NCI-H345 treated with DMSO at 0.1 percent for 48 hours (cell line): ENCODE measurements at regions not wholly inside any gene's neighbourhood (a gene's known extent, or its start where the extent isn't known, plus 50 kb on each side); places are given as distances from the start of the nearest gene placed in this dataset.

Experiments used
- DNase-seq: peaks from one replicate; lab custom pipeline; 2025; ENCODE audit not compliant: unreplicated experiment; lab: John Stamatoyannopoulos, UW

DNA sequence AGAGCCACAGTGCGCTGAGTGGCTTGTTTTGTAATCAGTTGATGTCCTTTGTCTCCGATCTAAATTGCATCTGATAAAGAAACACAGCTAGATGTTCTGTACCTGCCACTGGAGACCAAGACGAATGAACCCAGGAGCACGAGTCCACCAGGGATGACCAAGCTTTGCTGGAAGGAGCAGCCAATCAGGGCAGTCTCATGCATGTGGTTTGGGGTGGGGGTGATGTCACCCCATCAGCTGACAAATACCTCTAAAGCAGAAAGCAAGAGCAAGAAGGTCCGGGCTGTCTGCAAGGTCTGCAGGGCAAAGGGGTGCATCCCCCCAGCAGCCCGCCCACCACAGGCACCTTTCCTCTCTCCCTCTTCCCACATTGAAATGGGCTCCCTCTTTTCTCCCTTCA, 653.8 kb downstream of the AJAP1 start:
- no peak for DNase-seq

GRCh38 chr1:5304702-5305101, 650.3 kb downstream of the AJAP1 start:
- no peak for DNase-seq

- no peak for DNase-seq
These were observed 644.0 kb downstream of the AJAP1 start for GRCh38 chr1:5298376-5298775.

GRCh38 chr1:5297886-5298239, 643.5 kb downstream of the AJAP1 start:
- DNase-seq: no peak

- DNase-seq: no peak
These were observed 642.9 kb downstream of the AJAP1 start for GRCh38 chr1:5297180-5297885.

- no peak for DNase-seq
These were observed 642.3 kb downstream of the AJAP1 start for GRCh38 chr1:5296557-5297179.

- DNase-seq: no peak
These were observed 641.7 kb downstream of the AJAP1 start for GRCh38 chr1:5296095-5296494.

DNA sequence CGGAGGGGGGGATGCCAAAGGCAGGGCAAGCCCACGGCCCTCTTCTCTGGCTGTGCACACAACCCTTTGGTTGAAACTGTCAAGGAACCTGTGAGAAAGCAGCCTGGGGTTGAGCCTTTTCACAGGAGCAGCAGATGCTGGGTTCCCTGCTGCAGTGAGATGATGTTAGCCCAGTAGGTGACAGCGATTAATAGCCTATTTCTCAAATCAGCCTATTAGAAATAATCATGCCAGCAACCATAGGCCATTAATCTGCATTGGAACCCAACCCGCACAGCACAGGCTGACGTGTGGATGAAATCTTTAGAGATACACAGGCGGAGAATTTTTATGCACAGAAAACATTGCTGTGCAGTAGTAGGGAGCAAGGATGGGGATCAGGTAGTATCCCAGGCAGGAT, 637.5 kb downstream of the AJAP1 start:
- DNase-seq: no peak

DNA sequence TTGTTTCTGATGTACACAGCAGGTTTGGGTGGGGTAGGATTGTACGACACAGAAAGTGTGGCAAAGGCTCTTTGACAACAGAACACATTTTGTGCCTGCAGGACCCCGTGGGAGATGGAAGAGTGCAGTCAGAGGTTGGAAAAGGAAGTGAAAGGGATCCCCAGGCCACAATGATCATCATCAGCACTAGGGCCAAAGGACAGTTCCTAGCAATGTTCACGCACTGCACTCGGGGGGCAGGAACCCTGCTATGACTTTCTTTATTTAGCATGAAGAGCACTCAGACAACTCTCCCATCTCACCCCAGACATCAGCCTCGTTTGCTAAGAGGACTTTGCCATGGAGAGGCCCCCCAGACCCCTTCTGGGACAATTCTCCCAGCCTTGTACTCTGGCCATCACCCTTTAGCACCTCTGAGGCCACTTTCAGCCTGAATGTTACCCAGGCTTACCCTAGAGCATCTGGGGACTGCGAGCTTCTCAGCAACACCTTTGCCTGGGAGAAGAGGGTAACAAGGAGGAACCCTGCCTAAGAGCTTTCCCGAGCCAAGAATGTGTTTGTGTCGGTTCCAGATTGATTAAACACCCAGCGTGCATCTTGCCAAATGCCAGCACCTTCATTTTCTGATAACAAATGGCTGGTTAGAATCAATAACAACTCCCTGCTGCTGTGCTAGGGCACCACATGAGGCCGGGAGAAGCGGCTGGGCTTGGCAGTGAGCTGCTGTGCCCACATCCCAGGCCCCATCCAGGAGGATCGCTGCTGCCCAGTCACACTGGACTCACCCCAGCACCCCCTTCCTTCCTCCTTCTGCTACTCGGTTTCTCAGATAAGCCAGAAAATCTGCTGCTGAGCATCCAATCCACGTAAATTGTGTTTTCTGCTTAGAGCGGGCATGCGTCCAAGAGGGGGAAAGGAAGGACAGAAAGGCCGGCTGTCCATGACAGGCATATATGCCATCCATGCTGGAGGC, 633.1 kb downstream of the AJAP1 start:
- DNase-seq: no peak

DNA sequence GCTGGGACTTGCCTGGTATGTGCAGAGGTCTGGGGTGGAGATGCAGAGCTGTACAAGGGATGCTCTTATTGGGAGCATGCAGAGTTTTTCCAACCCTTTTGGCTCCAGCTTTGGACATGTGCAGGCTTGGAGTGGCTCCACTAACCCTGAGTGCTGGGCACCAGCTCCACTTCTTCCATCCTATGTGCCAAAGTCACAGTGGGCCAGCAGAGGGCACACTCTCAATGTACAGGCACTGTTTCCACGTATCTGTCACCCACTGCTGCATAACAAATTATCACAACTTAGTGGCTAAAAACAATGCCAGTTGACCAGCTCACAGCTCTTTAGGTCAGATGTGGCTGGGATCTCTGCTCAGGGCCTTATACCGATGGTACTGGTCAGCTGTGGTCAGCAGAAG, 631.8 kb downstream of the AJAP1 start:
- no peak for DNase-seq

DNA sequence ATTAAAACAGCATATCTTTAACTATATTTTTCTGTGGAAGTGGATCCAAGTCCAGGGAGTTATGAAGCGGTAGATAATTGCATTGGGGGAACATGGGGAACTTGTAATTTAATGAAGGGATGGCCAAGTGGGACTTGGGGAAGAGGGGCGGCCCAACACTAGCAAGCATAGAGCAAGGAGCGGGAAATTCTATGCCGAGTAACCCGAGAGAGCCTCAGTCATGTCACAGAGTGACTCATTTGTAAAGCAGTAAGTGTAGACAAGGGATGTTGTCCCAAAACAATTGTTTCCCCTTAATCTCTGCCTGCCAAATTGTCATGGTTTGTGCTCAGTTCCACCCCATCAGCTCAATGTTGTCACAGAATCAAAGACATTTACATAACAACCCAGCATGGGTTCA, 620.1 kb downstream of the AJAP1 start:
- no peak for DNase-seq

DNA sequence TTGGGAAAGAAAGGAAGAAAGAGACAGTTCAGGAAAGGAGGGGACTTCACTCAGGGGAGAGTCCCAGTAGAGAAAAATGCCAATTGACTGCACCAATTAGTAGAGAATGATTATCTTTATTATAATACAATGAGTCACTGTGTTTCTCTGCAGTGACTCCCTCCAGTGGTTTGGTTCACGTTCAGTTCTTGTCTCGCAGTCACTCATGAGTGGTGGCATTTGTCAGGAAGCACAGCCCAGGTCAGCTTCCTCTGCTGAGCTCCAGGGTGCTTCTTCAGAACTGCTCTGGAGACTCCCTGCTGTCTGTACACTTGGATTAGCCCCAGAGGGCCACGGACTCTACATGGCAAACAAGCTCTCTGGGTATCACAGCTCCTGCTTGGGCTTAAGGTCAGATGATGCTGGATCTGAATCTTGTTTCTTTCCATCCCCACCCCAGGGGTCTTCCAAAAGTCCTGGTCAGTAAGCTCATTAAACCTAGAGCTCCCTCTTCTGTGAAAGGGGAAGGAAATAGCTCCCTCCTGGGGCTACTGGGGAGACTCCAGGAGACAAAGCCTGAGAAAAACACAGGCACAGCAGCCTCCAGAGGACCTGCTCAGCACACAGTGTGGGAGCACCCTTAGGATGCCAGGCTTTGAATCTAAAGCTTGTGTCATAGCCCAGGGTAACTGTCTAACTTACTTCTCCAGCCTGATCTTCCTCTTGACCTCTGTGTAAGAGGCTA, 619.0 kb downstream of the AJAP1 start:
- no peak for DNase-seq

GRCh38 chr1:5272325-5272724, 617.9 kb downstream of the AJAP1 start:
- no peak for DNase-seq

GRCh38 chr1:5271264-5271663, 616.9 kb downstream of the AJAP1 start:
- no peak for DNase-seq

DNA sequence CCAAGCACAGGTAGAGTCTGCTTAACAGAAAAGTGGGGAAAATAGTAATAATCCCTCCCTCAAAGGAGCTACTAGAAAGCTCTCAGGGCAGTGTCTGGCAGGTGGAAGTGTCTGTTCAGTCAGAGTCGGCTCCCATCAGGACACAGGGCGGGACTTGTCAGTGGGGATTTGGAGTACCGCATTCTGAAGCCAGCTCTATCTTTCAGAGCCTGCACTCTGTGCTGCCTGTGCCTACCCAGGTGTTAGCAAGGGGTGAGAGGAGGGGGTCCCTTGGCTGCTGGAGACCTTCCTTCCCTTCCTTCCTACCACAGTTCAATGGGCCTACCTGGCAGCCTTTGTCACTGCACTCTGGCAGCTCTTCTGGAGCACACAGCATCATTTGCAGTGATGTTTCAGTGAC, 615.5 kb downstream of the AJAP1 start:
- no peak for DNase-seq

DNA sequence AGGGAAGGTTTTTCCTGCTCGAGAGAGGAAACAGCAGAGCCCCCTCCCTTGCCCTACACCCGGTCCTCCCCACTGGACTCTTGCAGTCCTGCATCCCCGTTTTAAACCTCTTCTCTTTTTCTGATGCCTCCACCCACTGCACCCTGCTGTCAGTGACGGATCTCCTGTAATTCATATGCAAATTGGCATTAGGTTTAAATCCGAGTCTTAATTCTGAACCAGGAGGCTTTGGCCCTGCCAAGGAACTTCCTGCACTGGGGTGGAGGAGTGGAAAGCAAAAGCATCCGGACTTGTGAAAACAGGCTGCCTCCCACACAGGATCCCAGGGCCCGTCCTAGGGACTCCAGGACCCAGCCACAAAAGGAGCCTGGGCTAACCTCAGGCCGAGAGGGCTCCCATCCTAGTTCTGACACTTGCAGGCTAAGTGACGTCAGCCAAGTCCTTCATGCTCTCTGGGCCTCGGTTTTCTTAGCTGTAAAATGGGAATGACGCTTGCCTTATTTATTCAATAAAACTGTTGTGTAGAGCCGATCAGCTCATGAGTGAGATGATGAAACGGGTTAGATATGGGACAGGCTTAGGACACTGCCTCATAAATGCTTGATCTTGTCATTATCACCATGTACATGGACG, 613.3 kb downstream of the AJAP1 start:
- DNase-seq: no peak

DNA sequence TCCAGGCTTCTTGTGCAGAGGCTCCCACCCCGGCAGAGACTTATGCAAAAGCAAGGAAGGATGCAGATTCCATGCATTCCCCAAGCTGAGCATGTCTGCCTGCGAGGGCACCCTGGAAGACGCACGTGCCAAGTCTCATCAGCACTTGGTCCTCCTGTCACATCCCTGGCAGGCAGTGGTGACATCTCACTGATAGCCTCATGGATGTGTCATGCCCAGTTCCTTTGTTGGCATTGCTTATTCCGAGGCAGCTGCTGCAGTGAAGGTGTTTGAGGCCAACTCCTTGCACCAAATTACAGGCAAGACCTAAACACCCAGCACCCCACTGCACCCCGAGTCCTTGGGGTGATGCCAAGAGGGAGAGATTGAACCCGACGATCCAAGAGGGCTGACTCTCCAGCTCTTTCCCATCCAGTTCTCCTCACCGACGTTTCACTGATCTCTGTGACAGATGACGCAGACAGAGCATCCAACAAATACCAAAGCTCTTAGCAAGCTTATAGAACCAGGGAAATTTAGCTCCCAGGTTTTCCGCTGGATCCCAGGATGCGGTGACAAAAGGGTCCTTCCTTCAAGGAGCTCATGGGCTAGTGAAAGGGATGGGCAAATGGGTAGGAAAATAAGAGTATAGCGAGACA, 611.1 kb downstream of the AJAP1 start:
- DNase-seq: no peak

DNA sequence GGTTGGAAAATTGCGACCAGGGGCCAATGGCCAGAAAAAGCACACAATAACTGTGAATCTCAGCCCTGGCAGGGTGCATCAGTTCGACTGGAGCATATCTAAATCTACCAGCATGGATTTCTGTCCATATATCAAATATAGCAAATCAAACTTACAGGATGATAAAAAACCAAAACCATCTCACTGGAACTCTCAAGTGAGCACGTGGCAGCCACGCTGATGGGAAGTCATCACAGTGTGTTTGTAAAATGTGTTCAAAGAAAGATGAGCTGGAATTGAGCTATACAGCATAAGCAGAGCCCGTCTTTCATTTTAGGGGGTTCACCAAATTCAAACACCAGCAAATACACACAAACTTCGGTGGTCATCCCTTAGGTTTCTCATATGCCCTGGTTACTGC, 610.1 kb downstream of the AJAP1 start:
- DNase-seq: no peak

- no peak for DNase-seq
These were observed 602.4 kb downstream of the AJAP1 start for GRCh38 chr1:5256793-5257192.

GRCh38 chr1:5254975-5255374, 600.6 kb downstream of the AJAP1 start:
- DNase-seq: no peak
